B cell (primary cell): ENCODE measurements at regions not wholly inside any gene's neighbourhood (a gene's known extent, or its start where the extent isn't known, plus 50 kb on each side); places are given as distances from the start of the nearest gene placed in this dataset.

ENCODE experiments used
- EZH2 ChIP-seq: IDR thresholded peaks from 2 replicates; pipeline ENCODE4 v1.6.1; 2012; ENCODE audit warnings: borderline replicate concordance, low read depth, mild to moderate bottlenecking, moderate library complexity, low read length; ENCODE audit not compliant: insufficient read depth, poor library complexity, severe bottlenecking
- TF ChIP-seq, protein P1 (sequence below): fragments of 200-600 bp; IDR thresholded peaks from one replicate; pipeline ENCODE4 v1.8.0; 2022; ENCODE audit warnings: antibody characterized with exemption, mild to moderate bottlenecking

- TF ChIP-seq, protein P1, sequence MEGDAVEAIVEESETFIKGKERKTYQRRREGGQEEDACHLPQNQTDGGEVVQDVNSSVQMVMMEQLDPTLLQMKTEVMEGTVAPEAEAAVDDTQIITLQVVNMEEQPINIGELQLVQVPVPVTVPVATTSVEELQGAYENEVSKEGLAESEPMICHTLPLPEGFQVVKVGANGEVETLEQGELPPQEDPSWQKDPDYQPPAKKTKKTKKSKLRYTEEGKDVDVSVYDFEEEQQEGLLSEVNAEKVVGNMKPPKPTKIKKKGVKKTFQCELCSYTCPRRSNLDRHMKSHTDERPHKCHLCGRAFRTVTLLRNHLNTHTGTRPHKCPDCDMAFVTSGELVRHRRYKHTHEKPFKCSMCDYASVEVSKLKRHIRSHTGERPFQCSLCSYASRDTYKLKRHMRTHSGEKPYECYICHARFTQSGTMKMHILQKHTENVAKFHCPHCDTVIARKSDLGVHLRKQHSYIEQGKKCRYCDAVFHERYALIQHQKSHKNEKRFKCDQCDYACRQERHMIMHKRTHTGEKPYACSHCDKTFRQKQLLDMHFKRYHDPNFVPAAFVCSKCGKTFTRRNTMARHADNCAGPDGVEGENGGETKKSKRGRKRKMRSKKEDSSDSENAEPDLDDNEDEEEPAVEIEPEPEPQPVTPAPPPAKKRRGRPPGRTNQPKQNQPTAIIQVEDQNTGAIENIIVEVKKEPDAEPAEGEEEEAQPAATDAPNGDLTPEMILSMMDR, result no peak
- no peak for TF ChIP-seq EZH2
These were observed 90.0 kb upstream of the ARID1B start for GRCh38 chr6:156686995-156687788.
